AG08395 (cell line): ENCODE measurements at regions not wholly inside any gene's neighbourhood (a gene's known extent, or its start where the extent isn't known, plus 50 kb on each side); places are given as distances from the start of the nearest gene placed in this dataset.
"Not testable (repeated sequence)": the region's sequence is repeated elsewhere in the genome, so short reads cannot be mapped to it uniquely, and the experiment has no call there.

Experiments used
- DNase-seq: peaks from one replicate; pipeline ENCODE4 v3.0.0; 2012; ENCODE audit warnings: mixed read lengths, low spot score

DNA sequence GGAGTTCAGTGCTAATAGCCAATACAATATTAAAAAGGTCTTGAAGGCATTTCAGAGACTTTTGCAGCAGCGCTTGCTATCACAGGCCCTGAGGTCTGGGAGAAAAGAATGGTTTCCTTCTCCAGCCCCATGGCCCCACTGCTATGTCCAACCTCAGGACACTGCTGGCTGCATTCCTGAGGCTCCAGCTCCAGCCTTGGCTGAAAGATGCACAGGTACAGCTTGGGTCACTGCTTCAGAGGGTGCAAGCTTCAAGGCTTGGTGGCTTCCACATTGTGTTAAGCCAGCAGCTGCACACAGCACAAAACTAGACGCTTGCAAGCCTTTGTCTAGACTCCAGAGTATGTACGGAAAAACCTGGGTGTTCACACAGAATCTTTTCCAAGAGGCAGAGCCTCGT, 589.2 kb downstream of the CWH43 start:
- DNase-seq: not testable (repeated sequence)

DNA sequence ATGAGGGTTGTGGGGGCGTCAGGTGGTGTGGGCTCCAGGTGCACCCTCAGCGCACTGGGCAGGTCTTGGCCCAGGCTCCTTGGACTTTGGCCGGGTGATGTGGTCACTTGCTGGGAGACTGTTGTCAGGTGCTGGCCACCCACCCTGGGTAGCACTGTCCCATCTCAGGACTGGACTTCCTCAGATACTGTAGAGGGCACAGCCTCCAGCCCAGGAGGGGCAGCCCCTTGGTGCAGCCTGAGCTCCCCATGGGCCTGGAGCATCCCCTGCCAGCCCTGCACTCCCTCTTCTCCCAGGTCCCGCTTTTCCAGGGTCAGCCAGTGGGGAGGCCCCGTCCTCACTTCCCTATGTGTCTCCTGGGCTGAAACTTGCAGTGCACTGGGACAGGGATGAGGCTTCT, 592.3 kb downstream of the CWH43 start:
- not testable (repeated sequence) for DNase-seq

GRCh38 chr4:49578899-49579298, 592.8 kb downstream of the CWH43 start:
- not testable (repeated sequence) for DNase-seq

DNA sequence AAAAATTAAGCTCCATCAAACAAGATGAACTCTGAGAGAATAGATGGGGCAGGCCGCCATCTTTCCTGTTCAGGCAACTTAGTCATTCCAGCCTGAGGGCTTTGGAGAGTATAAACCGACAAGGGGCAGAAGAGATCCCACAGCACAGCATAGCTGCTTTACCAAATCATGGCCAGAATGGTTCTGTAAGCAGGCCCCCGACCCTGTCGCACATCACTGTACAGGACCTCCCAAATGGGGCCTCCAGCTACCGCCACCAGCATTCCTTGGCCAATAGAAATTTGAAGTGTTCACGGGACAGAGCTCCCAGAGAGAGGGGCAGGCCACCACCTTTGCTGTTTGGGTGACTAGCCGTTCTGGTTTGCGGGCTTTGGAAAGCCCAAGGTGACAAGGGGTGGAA, 594.1 kb downstream of the CWH43 start:
- DNase-seq: not testable (repeated sequence)

DNA sequence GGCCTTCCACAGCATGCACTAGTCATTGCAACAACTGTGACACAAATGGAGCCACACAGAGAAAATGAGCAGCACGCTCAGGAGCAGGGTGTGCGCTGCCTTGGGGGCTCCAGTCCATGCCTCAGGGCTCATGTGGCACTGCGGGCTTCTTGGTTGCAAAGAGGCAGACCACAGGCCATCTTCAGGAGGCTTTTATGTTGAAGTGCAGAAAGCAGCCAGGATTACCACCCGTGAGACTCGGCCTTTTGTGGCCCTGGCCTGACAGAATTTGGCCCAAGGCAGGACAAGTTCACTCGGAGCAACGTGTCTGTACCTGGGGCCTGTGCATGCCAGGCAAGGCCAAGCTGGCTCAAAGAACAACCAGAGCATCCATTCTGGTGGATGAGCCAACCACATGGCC, 602.3 kb downstream of the CWH43 start:
- DNase-seq: not testable (repeated sequence)

- DNase-seq: not testable (repeated sequence)
Observed at GRCh38 chr4:49618436-49618835, 632.4 kb downstream of the CWH43 start.

- DNase-seq: not testable (repeated sequence)
Observed at GRCh38 chr4:49626478-49626877, 640.4 kb downstream of the CWH43 start.
